Liver (tissue), 8 donors: ENCODE measurements at regions not wholly inside any gene's neighbourhood (a gene's known extent, or its start where the extent isn't known, plus 50 kb on each side); places are given as distances from the start of the nearest gene placed in this dataset.

Experiments
- DNase-seq: peaks from one replicate; pipeline ENCODE4 v3.0.0-alpha.2; 2017; ENCODE audit warnings: low spot score
- H3K27ac ChIP-seq, 2 donors: one replicate each; pipeline ENCODE4 v1.7.0; 2013; ENCODE audit warnings: inconsistent platforms in 2 of 2, low read length in 2 of 2, control low read depth in 1 of 2, low read depth in 1 of 2, mild to moderate bottlenecking in 1 of 2
- H3K27me3 ChIP-seq, 4 donors: one replicate each; pipeline versions ENCODE4 v1.6.1 to v1.7.0; 2013; ENCODE audit warnings: low read length in 3 of 4, inconsistent platforms in 1 of 4, mild to moderate bottlenecking in 1 of 4, moderate library complexity in 1 of 4; ENCODE audit not compliant: control insufficient read depth in 4 of 4, insufficient read depth in 4 of 4
- H3K36me3 ChIP-seq, 4 donors: one replicate each; pipeline versions ENCODE4 v1.6.1 to v1.7.0; 2013; ENCODE audit warnings: low read length in 3 of 4, mild to moderate bottlenecking in 3 of 4, low read depth in 1 of 4, moderate library complexity in 1 of 4; ENCODE audit not compliant: control insufficient read depth in 4 of 4, insufficient read depth in 3 of 4
- H3K4me1 ChIP-seq, 4 donors: one replicate each; pipeline versions ENCODE4 v1.6.1 to v1.7.0; 2013; ENCODE audit warnings: low read length in 3 of 4, mild to moderate bottlenecking in 3 of 4, moderate library complexity in 1 of 4; ENCODE audit not compliant: control insufficient read depth in 4 of 4, insufficient read depth in 4 of 4
- H3K4me3 ChIP-seq, 3 donors: one replicate each; pipeline versions ENCODE4 v1.6.1 to v1.7.0; 2013; ENCODE audit warnings: low read length in 3 of 3, control low read depth in 1 of 3, low read depth in 1 of 3, mild to moderate bottlenecking in 1 of 3
- H3K9ac ChIP-seq, 2 donors: one replicate each; pipeline ENCODE4 v1.7.0; 2013; ENCODE audit warnings: low read length in 2 of 2, mild to moderate bottlenecking in 2 of 2, moderate library complexity in 2 of 2, control low read depth in 1 of 2, low read depth in 1 of 2
- H3K9me3 ChIP-seq, 4 donors: one replicate each; pipeline versions ENCODE4 v1.6.1 to v1.7.0; 2013; ENCODE audit warnings: low read length in 3 of 4; ENCODE audit not compliant: control insufficient read depth in 4 of 4
- CTCF ChIP-seq: fragments of 150-350 bp; IDR thresholded peaks from 2 replicates; pipeline ENCODE4 v1.5.1; 2017; ENCODE audit warnings: improper control_type of control experiment, low read depth, low read length; ENCODE audit not compliant: missing input control
- EGR1 ChIP-seq, 2 donors: IDR thresholded peaks; 2 replicates each; pipeline ENCODE4 v1.6.1; 2016 to 2018; ENCODE audit warnings: antibody characterized with exemption in 2 of 2, low read depth in 2 of 2
- FOXA1 ChIP-seq: IDR thresholded peaks from 2 replicates; pipeline ENCODE4 v1.6.1; 2016; ENCODE audit warnings: antibody characterized with exemption
- FOXA2 ChIP-seq: IDR thresholded peaks from 2 replicates; pipeline ENCODE4 v1.6.1; 2016; ENCODE audit warnings: antibody characterized with exemption
- GABPA ChIP-seq, 2 donors: IDR thresholded peaks in 1 of 2; conservative IDR thresholded peaks in 1 of 2; 2 replicates each; pipeline ENCODE4 v1.6.1; 2016; ENCODE audit warnings: antibody characterized with exemption in 2 of 2, mild to moderate bottlenecking in 1 of 2, moderate library complexity in 1 of 2
- HNF4A ChIP-seq, 2 donors: conservative IDR thresholded peaks; 2 replicates each; pipeline ENCODE4 v1.6.1; 2016; ENCODE audit warnings: antibody characterized with exemption in 2 of 2, mild to moderate bottlenecking in 2 of 2
- JUND ChIP-seq, 2 donors: IDR thresholded peaks; 2 replicates each; pipeline ENCODE4 v1.6.1; 2016; ENCODE audit warnings: antibody characterized with exemption in 2 of 2
- MAX ChIP-seq: IDR thresholded peaks from 2 replicates; pipeline ENCODE4 v1.6.1; 2016; ENCODE audit warnings: antibody characterized with exemption
- RAD21 ChIP-seq, 2 donors: IDR thresholded peaks; 2 replicates each; pipeline ENCODE4 v1.6.1; 2016; ENCODE audit warnings: antibody characterized with exemption in 2 of 2, mild to moderate bottlenecking in 2 of 2
- REST ChIP-seq: IDR thresholded peaks from 2 replicates; pipeline ENCODE4 v1.6.1; 2016; ENCODE audit warnings: antibody characterized with exemption, mild to moderate bottlenecking
- RXRA ChIP-seq, 2 donors: IDR thresholded peaks; 2 replicates each; pipeline ENCODE4 v1.6.1; 2017 to 2018; ENCODE audit warnings: antibody characterized with exemption in 2 of 2, mild to moderate bottlenecking in 1 of 2
- SP1 ChIP-seq: IDR thresholded peaks from 2 replicates; pipeline ENCODE4 v1.6.1; 2018; ENCODE audit warnings: antibody characterized with exemption, mild to moderate bottlenecking
- TAF1 ChIP-seq: conservative IDR thresholded peaks from 2 replicates; pipeline ENCODE4 v1.6.1; 2016; ENCODE audit warnings: antibody characterized with exemption, mild to moderate bottlenecking
- YY1 ChIP-seq: IDR thresholded peaks from 2 replicates; pipeline ENCODE4 v1.6.1; 2016; ENCODE audit warnings: antibody characterized with exemption, mild to moderate bottlenecking
- ZBTB33 ChIP-seq: IDR thresholded peaks from 2 replicates; pipeline ENCODE4 v1.6.1; 2016; ENCODE audit warnings: antibody characterized with exemption
- WGBS: extraction: QIAGEN DNeasy Blood & Tissue Kit; methylation state at CpG from one replicate; pipeline ENCODE4 v1.1.7; 2013; 5-methylcytosine and 5-hydroxymethylcytosine counted together
- donor health status: healthy.
- donor health status: healthy.
- donor health status: healthy.
- donor health status: healthy.
- donor health status: healthy.

- Histone ChIP-seq H3K9ac (no peak overlapping the region), H3K9me3 (no peaks in the 10 kb centered on the region), H3K27ac (no peak overlapping the region), H3K4me3 (peak overlapping the region in 1 of 3 donors; percentile 36), H3K36me3 (no peaks in the 10 kb centered on the region), H3K4me1 (peaks cover 0 to 6% (median 2%) of the 10 kb centered on the region in 4 donors), H3K27me3 (peaks cover 0 to 6% (median 0%) of the 10 kb centered on the region in 4 donors)
- peak; percentile 48 for DNase-seq
- peak; percentile 87 to 91 for TF ChIP-seq RAD21 (IDR thresholded peaks at IDR 0.05)
- TF ChIP-seq REST, result no peak
- no peak for TF ChIP-seq TAF1
- no peak for TF ChIP-seq EGR1 (IDR thresholded peaks at IDR 0.05; ENCODE audit: low read depth in 2 of 2)
- TF ChIP-seq ZBTB33, result no peak
- no peak for TF ChIP-seq JUND (IDR thresholded peaks at IDR 0.05)
- TF ChIP-seq CTCF, result peak; percentile 73
- no peak for TF ChIP-seq HNF4A (conservative IDR thresholded peaks at IDR 0.05)
- no peak for TF ChIP-seq FOXA2
- no peak for TF ChIP-seq MAX
- TF ChIP-seq GABPA (IDR thresholded peaks at IDR 0.05 in 1 of 2, conservative IDR thresholded peaks at IDR 0.05 in 1 of 2), result no peak
- TF ChIP-seq SP1, result no peak
- no peak for TF ChIP-seq FOXA1
- TF ChIP-seq RXRA (IDR thresholded peaks at IDR 0.05), result no peak
- WGBS, result 2% methylated on average over 9 of the region's 9 CpGs
These were observed 263.8 kb upstream of the RPS6KA3 start for GRCh38 chrX:20530406-20530921.

- Histone ChIP-seq H3K4me1 (peaks cover 0 to 6% (median 2%) of the 10 kb centered on the region in 4 donors), H3K4me3 (no peak overlapping the region), H3K27me3 (peaks cover 0 to 6% (median 0%) of the 10 kb centered on the region in 4 donors), H3K9ac (no peak overlapping the region), H3K9me3 (no peaks in the 10 kb centered on the region), H3K36me3 (no peaks in the 10 kb centered on the region), H3K27ac (no peak overlapping the region)
- TF ChIP-seq RAD21 (IDR thresholded peaks at IDR 0.05), result no peak
- no peak for TF ChIP-seq YY1
- no peak for DNase-seq
- 69% methylated on average over 1 of the region's 1 CpG for WGBS
These were observed 263.0 kb upstream of the RPS6KA3 start for GRCh38 chrX:20529711-20530110.
